ENCODE measurements at regions not wholly inside any gene's neighbourhood (a gene's known extent, or its start where the extent isn't known, plus 50 kb on each side); places are given as distances from the start of the nearest gene placed in this dataset.

- Histone ChIP-seq H3K27ac (ENCODE audit: low read depth, low read length) (no peak overlapping the region), H3K79me2 (ENCODE audit: control insufficient read depth, low read length) (no peaks in the 10 kb centered on the region), H3K36me3 (ENCODE audit: control insufficient read depth, low read length) (no peaks in the 10 kb centered on the region), H3K9me2 (replicated peaks; ENCODE audit: control insufficient read depth, low read length) (no peaks in the 10 kb centered on the region), H3K27me3 (ENCODE audit: control insufficient read depth, low read length) (0 out of 2 replicates have a peak, but pooled peaks cover 2% of the 10 kb centered on the region), H3F3A (ENCODE audit: control insufficient read depth, insufficient read depth) (no peaks in the 10 kb centered on the region), H3K4me1 (ENCODE audit: control insufficient read depth, low read length) (no peaks in the 10 kb centered on the region), H3K9me3 (ENCODE audit: control insufficient read depth, insufficient read depth, low read length) (no peaks in the 10 kb centered on the region), H3K4me2 (ENCODE audit: low read length) (no peak overlapping the region), H4K20me1 (ENCODE audit: control insufficient read depth, insufficient read depth, low read depth, low read length) (no peaks in the 10 kb centered on the region), H3K4me3 (ENCODE audit: low read length) (no peak overlapping the region)
- TF ChIP-seq, protein P1, sequence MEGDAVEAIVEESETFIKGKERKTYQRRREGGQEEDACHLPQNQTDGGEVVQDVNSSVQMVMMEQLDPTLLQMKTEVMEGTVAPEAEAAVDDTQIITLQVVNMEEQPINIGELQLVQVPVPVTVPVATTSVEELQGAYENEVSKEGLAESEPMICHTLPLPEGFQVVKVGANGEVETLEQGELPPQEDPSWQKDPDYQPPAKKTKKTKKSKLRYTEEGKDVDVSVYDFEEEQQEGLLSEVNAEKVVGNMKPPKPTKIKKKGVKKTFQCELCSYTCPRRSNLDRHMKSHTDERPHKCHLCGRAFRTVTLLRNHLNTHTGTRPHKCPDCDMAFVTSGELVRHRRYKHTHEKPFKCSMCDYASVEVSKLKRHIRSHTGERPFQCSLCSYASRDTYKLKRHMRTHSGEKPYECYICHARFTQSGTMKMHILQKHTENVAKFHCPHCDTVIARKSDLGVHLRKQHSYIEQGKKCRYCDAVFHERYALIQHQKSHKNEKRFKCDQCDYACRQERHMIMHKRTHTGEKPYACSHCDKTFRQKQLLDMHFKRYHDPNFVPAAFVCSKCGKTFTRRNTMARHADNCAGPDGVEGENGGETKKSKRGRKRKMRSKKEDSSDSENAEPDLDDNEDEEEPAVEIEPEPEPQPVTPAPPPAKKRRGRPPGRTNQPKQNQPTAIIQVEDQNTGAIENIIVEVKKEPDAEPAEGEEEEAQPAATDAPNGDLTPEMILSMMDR (IDR thresholded peaks at IDR 0.05; ENCODE audit: low read depth, low read length, poor library complexity, severe bottlenecking): no peak
- no peak for TF ChIP-seq EZH2phosphoT487 (IDR thresholded peaks at IDR 0.05; ENCODE audit: borderline replicate concordance, low read length)
These were observed 139.3 kb downstream of the CYB561 start for GRCh38 chr17:63306855-63307254.

- H3K27ac ChIP-seq (ENCODE audit: low read depth, low read length): no peak overlapping the region
These were observed 137.8 kb downstream of the CYB561 start for GRCh38 chr17:63308272-63308671.

GRCh38 chr17:63309021-63309420, 137.1 kb downstream of the CYB561 start:
- no peaks in the 10 kb centered on the region for H3K9me2 ChIP-seq (replicated peaks; ENCODE audit: control insufficient read depth, low read length)
- H4K20me1 ChIP-seq (ENCODE audit: control insufficient read depth, insufficient read depth, low read depth, low read length): no peaks in the 10 kb centered on the region
- H3K4me1 ChIP-seq (ENCODE audit: control insufficient read depth, low read length): no peaks in the 10 kb centered on the region
- no peak overlapping the region for H3K4me3 ChIP-seq (ENCODE audit: low read length)
- no peak overlapping the region for H3K4me2 ChIP-seq (ENCODE audit: low read length)
- H3K79me2 ChIP-seq (ENCODE audit: control insufficient read depth, low read length): no peaks in the 10 kb centered on the region
- TF ChIP-seq, protein P1 (IDR thresholded peaks at IDR 0.05; ENCODE audit: low read depth, low read length, poor library complexity, severe bottlenecking): no peak
- TF ChIP-seq EZH2phosphoT487 (IDR thresholded peaks at IDR 0.05; ENCODE audit: borderline replicate concordance, low read length): no peak
- no peaks in the 10 kb centered on the region for H3F3A ChIP-seq (ENCODE audit: control insufficient read depth, insufficient read depth)
- H3K27ac ChIP-seq (ENCODE audit: low read depth, low read length): no peak overlapping the region
- H3K27me3 ChIP-seq (ENCODE audit: control insufficient read depth, low read length): 0 out of 2 replicates have a peak, but pooled peaks cover 2% of the 10 kb centered on the region
- no peaks in the 10 kb centered on the region for H3K9me3 ChIP-seq (ENCODE audit: control insufficient read depth, insufficient read depth, low read length)
- no peaks in the 10 kb centered on the region for H3K36me3 ChIP-seq (ENCODE audit: control insufficient read depth, low read length)

More at GRCh38 chr17:63308272-63308671, 137.8 kb downstream of the CYB561 start:
- Histone ChIP-seq H3K79me2 (ENCODE audit: control insufficient read depth, low read length) (no peaks in the 10 kb centered on the region), H3K9me3 (ENCODE audit: control insufficient read depth, insufficient read depth, low read length) (no peaks in the 10 kb centered on the region), H3K4me1 (ENCODE audit: control insufficient read depth, low read length) (no peaks in the 10 kb centered on the region), H3K9me2 (replicated peaks; ENCODE audit: control insufficient read depth, low read length) (no peaks in the 10 kb centered on the region), H4K20me1 (ENCODE audit: control insufficient read depth, insufficient read depth, low read depth, low read length) (no peaks in the 10 kb centered on the region), H3K4me3 (ENCODE audit: low read length) (no peak overlapping the region), H3K4me2 (ENCODE audit: low read length) (no peak overlapping the region), H3K27me3 (ENCODE audit: control insufficient read depth, low read length) (0 out of 2 replicates have a peak, but pooled peaks cover 2% of the 10 kb centered on the region), H3K36me3 (ENCODE audit: control insufficient read depth, low read length) (no peaks in the 10 kb centered on the region), H3F3A (ENCODE audit: control insufficient read depth, insufficient read depth) (no peaks in the 10 kb centered on the region)
- no peak for TF ChIP-seq EZH2phosphoT487 (IDR thresholded peaks at IDR 0.05; ENCODE audit: borderline replicate concordance, low read length)
- TF ChIP-seq, protein P1 (IDR thresholded peaks at IDR 0.05; ENCODE audit: low read depth, low read length, poor library complexity, severe bottlenecking): no peak
